Endometrial microvascular endothelial cells (primary cell): ENCODE measurements at regions not wholly inside any gene's neighbourhood (a gene's known extent, or its start where the extent isn't known, plus 50 kb on each side); places are given as distances from the start of the nearest gene placed in this dataset.

Experiments used
- in situ Hi-C: cut with HindIII; loops from 2 replicates; pipeline ENCODE4 v1.10.0; 2017; ENCODE audit warnings: low sequenced_read_pairs, low pct_unique_long_range_greater_than_20kb; ENCODE audit errors: inconsistent ontology term

DNA sequence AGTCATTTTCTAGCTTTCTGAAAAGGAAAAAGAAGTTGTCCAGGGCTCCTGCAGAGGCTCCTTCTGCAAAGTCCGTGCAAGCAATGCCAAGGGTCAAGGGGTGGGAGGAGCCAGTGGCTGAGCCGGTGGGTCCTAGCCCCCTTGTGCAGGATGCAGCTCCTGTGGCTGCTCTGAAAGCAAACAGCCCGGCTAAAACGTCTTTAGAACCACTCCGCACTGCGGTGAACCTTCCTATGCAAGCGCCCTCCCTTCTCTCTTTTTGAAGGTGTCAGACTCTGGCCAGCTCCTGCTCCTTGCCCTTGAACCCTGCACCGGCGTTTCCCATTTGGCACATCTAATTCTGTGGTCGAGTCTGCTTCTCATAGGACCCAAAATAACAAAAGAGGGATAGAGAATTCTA, 183.1 kb downstream of the UACA start:
- in situ Hi-C loops = no loop called here

DNA sequence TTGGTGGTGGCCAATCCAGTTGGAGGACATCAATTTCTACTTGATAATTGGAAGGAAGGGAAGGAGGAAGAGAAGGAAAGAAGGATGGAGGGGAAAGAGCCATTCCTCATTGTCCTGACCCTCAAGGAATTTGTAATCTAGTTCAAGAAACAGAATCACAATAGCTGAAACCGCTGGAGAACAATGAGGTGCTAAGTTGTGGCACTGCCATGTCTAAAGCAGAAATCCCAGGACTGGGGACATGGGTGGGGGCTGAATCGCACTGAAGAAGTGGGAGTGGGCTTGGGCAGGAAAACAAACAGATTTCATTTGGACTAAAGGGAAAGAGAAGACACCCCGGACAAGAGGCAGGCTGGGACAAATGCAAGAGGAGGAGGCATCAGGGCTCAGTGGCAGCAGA, 183.6 kb downstream of the UACA start:
- in situ Hi-C loops = no loop called here

DNA sequence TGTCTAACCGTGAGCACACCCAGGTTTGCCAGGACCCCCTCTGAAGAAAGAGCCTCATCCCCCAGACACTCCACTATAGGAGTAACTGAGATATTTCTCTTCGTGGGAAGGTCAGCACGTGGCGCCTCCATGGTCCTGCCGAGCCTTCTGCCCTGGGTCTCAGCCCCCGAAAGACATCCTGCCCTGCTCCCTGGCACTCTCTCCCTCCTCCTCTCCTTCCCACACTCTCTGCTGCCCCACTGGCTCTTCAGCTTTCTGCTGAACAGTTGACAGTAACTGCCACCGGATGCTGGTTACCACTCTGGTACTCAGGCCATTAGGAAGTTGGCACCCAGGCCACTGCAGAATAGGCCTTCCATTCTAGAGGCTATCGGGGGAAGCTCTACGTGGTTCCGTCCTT, 185.2 kb downstream of the UACA start:
- in situ Hi-C loops = no loop called here

DNA sequence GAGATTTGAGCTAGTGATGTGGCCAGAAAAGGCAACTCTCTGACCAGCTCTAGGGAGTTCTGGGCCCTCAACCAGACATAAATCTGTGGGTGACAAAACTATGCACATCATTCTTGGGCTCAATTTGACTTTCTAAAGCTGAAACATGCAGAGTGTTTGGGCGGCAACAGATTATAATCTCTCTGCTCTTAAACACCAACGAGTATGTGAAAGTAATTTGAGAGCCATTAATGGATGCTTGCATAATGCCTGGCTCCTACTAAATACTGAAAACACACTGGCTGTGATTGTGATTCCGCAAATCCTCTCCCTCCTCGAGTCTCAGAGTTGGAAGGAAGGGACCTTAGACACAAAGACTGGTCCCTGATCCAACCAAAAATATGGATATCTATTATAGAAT, 186.7 kb downstream of the UACA start:
- in situ Hi-C loops = no loop called here

DNA sequence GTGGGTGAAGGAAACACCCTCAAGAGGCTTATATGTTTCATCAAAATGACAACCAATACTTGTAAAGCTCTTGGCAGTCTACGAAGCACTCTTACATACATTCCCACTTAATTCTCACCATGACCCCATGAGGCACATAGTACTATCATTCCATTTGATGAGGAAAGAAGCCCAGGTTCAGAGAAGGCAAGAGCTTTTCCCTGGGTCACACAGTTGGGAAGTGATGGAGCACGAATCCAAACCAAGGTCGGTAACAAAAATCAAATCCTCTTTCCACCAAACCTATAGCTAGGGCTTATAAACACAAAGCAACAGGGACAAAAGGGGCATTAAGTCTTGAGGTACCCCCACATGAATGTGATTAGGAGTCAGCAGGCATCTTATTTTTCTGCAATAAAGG, 187.1 kb downstream of the UACA start:
- in situ Hi-C loops = no loop called here

DNA sequence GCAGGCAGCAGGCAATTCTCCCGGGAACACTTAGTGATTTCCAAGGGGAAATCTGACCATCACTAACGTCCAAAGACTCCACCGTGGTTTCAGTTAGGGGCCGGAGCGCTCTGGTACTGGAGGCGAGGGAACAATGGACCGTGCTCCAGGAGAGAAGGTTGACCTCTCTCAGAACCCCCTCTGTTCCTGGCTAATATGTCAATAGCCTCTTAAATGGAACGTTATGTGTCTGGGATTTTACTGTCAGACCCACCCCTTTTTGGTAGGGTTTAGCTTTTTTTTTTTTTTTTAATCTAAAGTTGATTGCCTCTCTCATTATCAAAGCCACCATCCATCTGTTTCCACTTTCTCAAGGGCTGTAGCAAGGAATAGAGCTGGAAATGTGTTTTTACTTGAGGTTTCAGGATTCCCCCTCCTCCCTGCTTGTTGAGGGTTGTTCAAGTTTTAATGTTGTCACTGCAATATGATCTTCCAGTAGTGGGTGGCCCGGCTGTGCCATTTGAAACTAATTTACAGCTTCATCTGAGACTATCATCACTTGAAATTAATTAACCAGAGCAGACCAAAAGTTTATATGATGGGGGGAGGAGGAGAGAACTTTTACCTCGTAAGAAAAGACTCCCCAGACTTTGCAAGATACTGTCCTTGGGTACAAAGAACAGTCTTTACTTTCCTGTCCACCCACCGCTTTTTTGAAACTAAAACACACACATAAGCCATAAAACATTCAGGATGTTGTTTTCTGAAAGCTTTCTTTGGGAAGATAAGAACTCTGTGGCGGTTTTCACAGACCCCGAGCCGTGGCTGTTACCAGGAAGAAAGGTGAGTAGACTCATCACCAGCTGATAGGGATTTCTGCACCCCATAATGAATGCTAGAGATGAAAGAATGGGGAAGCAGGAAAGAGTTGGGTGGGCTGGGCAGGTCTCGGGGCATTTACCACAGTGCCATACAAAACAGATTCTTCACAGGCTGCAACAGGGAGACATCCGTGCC, 187.8 kb downstream of the UACA start:
- in situ Hi-C loops = no loop called here

DNA sequence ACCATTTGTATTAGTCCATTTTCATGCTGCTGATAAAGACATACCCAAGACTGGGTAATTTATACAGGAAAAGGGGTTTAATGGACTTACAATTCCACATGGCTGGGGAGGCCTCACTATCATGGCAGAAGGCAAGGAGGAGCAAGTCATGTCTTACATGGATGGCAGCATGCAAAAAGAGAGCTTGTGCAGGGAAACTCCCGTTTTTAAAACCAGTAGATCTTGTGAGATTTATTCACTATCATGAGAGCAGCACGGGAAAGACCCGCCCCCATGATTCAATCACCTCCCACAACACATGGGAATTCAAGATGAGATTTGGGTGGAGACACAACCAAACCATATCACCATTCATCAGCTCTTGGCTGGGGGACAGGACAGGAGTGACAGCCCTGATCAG, 189.0 kb downstream of the UACA start:
- in situ Hi-C loops = loop anchor here (25.0 kb wide), 1 partner anchor 88 kb away; no protein-coding TSS in a partner anchor

DNA sequence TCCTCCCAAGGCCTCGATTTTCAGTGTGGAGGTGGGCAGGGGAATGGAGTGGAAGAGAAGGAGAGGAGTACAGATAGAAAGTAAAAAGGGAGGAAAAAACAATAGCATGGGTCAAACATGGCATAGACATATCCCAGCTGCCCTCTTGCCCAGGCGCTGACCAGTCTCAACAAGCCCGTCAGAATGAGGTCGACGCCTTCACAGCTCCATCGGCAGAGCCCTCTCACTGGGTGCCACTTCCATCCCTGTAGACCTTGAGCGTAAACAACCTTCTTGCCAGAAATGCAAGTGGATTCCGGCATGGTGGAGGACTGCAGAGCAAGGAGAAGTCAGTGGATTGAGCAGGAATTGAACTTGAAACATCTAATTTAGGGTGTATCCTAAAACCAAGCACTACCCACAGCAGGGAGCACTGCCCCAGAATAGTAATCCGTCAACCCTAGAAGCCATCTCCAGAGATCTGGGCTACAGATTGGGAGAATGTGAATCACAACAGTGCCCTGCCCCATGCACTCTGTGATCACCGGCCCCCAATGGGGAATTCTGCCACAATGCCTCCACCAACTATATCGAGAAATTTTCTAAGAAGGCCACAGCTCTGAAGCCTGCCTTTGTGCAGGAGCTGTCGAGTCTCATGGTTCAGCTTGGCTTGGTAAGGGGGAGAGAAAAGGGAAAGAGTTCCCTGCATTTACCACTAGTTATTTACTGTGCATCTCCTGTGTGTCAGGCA, 190.1 kb downstream of the UACA start:
- in situ Hi-C loops = loop anchor here (25.0 kb wide), 1 partner anchor 89 kb away; no protein-coding TSS in a partner anchor

DNA sequence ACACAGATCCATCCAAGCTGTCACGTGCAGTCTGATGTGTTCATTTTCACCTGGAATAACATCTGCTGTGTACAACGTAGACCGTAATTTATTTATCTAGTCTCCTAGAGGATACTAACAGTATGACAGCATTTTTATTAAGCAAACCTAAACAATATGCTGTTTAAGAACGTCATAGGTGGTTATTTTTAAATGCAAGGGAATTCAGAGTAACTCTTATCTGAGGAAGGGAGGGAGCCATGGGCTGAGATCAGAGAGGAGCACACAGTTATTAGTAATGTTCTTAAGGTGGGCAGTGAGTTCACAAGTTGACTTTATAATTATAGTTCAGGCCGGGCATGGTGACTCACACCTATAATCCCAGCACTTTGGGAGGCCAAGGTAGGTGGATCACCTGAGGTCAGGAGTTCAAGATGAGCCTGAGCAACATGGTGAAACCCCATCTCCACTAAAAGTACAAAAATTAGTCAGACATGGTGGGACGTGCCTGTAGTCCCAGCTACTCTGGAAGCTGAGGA, 193.6 kb downstream of the UACA start:
- in situ Hi-C loops = loop anchor here (25.0 kb wide), 1 partner anchor 93 kb away; no protein-coding TSS in a partner anchor

DNA sequence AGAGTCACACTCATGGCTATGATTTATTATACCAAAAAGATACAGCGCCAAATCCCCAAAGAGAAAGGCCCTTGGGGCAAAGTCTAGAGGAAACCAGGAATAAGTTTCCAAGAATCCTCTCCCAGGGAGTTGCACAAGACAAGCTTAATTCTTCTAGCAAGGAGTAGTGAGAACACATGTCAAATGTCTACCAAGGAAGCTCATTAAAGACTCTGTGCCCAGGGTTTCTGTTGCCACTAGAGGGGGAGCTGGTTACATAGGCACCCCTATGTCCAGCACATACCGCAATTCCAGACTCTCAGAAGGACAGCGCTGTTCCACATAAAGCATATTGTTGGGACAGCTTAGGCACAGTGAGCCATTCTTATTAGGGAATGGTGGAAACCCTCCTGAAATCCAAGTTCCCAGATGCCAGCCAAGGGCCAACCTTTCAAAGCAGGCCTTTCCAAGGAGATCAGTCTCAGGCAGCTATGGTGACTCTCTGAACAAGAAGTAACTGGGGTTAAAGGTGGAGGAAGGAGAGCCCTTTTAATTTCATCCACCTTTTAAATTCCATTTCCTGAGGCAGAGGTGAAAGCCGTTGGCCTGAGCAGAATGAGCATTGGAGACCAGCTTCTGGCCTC, 194.2 kb downstream of the UACA start:
- in situ Hi-C loops = loop anchor here (25.0 kb wide), 1 partner anchor 93 kb away; no protein-coding TSS in a partner anchor

DNA sequence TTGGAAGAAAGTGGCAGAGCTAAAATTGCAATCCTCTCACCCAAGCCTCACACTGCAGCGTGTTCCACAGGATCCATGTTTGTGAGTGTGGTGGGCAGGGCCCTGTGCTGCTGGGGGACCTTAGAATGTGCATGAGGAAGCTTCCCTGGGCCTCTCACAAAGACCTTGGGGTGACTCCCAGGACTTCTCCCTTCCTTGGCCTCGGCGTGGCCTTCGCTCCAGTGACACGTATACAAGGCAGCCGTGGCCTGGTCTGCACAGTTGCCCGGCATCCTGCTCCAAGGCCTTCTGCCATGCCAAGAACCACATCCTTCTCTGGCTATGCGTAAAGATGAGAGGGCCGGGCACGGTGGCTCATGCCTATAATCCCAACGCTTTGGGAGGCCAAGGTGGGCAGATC, 196.4 kb downstream of the UACA start:
- in situ Hi-C loops = loop anchor here (25.0 kb wide), 1 partner anchor 95 kb away; no protein-coding TSS in a partner anchor

DNA sequence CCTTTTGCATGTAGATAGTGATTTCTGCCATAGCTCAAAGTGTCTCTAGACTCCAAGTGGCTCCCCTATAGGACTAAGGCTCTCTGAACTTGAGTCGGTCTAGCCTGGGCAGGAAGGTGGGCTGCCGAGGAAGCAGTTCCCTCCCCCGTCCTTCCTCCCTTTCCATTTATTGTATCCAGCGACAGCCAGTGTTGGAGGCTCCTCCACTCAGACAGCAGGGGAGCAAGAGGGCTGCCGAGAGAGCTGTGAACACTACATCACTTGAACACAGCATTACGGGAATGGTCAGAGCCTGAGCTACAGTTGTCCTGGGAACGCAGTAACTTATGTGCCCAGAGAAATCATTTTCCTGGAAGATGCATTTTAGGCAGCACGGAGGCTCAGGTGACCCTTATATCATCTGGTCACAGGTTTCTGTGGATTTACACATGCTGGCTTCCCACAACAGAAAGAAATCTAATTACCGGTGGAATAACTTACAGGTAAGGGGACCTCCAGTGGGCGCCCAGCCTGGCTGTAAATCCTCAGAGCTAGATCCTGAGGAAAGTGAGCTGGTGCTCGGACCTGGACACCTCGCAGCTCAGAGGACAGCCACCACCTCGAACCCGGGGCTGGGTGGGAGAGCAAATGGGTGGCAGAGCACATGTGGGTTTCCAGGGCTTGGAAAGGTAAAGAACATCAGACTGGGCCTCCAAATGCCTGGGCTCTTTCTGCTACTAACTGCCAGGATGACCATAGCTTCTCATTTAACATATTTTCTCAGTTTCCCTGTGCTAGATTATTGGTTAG, 197.1 kb downstream of the UACA start:
- in situ Hi-C loops = loop anchor here (25.0 kb wide), 1 partner anchor 96 kb away; no protein-coding TSS in a partner anchor

DNA sequence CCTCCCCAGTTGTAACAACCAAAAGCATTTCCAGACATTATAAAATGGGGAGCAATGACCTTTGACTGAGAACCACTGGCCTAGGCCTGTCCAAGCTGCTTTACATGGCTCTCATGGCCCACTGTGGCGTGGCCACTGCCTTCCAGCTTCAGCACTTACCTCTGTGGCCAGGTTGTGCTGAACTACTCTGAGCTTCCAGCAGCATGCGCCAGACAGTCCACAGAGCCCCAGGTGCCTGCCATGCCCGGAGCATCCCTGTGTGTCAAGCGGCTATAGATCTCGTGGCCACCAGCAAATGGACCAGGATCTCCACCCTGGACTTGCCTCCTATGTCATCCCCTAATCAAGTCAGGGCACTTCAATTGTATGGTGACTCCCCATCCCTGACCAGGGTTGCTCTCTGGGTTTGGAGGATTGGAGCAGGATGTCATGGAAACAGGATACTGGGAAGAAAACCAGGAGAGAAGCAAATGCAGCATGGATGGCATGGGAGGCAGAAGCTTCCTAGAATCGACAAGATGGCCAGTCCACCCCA, 199.7 kb downstream of the UACA start:
- in situ Hi-C loops = loop anchor here (25.0 kb wide), 1 partner anchor 99 kb away; no protein-coding TSS in a partner anchor

DNA sequence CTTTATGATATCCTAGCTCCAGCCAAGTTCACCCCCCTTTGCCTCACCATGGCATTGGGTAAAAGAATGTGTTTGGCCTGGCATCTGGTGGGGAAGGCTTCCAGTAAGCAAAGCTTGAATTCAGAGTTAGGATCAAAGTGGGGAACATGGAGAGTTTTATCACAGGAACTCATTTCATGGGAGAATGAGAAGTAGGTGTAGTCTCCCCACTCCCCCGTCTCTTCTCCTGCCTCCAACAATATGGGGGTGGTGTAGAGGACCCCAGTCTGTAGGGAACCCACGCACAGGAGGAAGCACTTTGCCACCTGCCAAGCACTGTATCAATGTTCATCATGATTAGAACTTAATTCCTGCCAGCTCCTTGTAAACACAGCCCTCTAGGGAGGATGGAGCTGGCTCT, 200.5 kb downstream of the UACA start:
- in situ Hi-C loops = loop anchor here (25.0 kb wide), 1 partner anchor 99 kb away; no protein-coding TSS in a partner anchor

DNA sequence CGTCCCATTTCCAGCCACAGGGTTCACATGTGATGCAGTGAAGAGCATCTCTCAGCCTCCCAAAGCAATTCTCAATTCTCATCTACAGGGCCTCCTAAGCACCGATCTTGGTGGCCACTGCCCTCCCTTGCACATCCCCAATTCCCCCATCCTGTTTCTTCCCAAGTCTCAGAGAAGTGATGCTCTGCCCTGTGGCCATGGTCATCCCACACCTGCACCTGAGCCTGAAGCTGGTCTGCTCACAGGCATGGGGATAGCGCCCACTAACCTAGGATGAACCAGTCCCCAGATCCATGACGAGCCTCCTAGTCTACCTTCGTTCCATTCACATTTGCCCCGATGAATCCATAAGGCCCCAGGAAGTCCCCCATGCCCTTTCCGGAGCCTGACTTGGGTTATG, 201.5 kb downstream of the UACA start:
- in situ Hi-C loops = loop anchor here (25.0 kb wide), 1 partner anchor 100 kb away; no protein-coding TSS in a partner anchor

DNA sequence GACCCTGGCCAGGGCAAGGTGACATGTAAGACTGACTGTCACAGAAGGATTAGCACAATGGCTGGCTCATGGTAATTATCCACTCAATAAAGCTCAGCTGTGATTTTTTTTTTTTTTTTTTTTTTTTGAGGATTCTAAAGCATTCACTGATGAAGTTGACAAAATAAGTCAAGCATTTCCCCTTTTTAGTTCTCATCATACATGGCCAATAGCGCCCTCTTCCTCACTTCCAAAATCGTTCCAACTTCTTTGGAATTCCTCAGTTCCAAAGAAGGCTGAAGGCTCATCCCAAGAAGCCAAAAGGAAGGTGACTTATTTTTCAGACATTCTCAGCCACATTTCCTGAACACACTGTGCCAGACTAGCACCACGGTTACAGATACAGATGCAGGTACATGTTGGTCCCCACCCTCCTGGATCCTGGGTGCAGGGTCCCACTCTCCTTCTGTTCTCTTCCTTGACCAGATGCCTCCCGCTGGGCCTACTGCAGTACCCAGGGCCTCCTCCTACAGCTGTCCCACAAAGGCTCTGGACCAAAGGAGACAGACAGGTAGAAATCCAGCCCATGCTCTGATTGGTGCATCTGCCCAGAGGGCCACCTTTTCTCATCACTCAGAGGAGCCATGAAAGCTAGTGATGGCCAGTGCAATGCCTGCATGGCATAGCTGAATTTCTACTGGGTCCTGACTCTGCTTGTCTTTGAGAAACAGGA, 202.6 kb downstream of the UACA start:
- in situ Hi-C loops = loop anchor here (25.0 kb wide), 1 partner anchor 102 kb away; no protein-coding TSS in a partner anchor
